OCI-LY3 (cell line): ENCODE measurements at regions not wholly inside any gene's neighbourhood (a gene's known extent, or its start where the extent isn't known, plus 50 kb on each side); places are given as distances from the start of the nearest gene placed in this dataset.

Experiments used
- H2AFZ ChIP-seq: fragments of 200-600, 300-600 bp; shearing (Covaris generic); 2 replicates; pipeline ENCODE4 v1.6.0; 2014; ENCODE audit warnings: antibody characterized with exemption, low read depth, low read length
- H3K27ac ChIP-seq: fragments of 200-600, 300-600 bp; sonication (generic); 2 replicates; pipeline ENCODE4 v1.5.1; 2014; ENCODE audit warnings: mild to moderate bottlenecking, low read length, moderate library complexity, mixed read lengths
- H3K27me3 ChIP-seq: fragments of 200-600, 300-600 bp; sonication (generic); 2 replicates; pipeline ENCODE4 v1.6.1; 2014; ENCODE audit warnings: low read depth, low read length, mixed read lengths
- H3K36me3 ChIP-seq: fragments of 200-600, 300-600 bp; sonication (generic); replicated peaks from 2 replicates; pipeline ENCODE3; 2014; ENCODE audit warnings: low read depth, low read length, mixed read lengths
- H3K4me1 ChIP-seq: fragments of 300-600, 200-600 bp; sonication (generic); 2 replicates; pipeline ENCODE4 v1.6.1; 2014; ENCODE audit warnings: low read length, mixed read lengths
- H3K4me2 ChIP-seq: fragments of 200-600, 300-600 bp; sonication (generic); 2 replicates; pipeline ENCODE4 v1.6.1; 2014; ENCODE audit warnings: low read length, mixed read lengths
- H3K4me3 ChIP-seq: fragments of 300-600, 200-600 bp; sonication (generic); 2 replicates; pipeline ENCODE4 v1.5.1; 2014; ENCODE audit warnings: antibody characterized with exemption, mild to moderate bottlenecking, low read length, moderate library complexity
- H3K79me2 ChIP-seq: fragments of 300-600, 200-600 bp; shearing (Covaris generic); 2 replicates; pipeline ENCODE4 v1.6.1; 2014; ENCODE audit warnings: mild to moderate bottlenecking, low read length, mixed read lengths
- H3K9ac ChIP-seq: fragments of 300-600, 200-600 bp; shearing (Covaris generic); 2 replicates; pipeline ENCODE4 v1.6.0; 2014; ENCODE audit warnings: mild to moderate bottlenecking, low read length, moderate library complexity
- H3K9me3 ChIP-seq: fragments of 200-600, 300-600 bp; shearing (Covaris generic); 2 replicates; pipeline ENCODE4 v1.6.1; 2014; ENCODE audit warnings: low read length, mixed read lengths; ENCODE audit not compliant: insufficient read depth
- H4K20me1 ChIP-seq: fragments of 200-600, 300-600 bp; sonication (generic); 2 replicates; pipeline ENCODE4 v1.6.1; 2016; ENCODE audit warnings: low read length, mixed read lengths; ENCODE audit not compliant: insufficient read depth
- CTCF ChIP-seq: fragments of 200-600, 300-600 bp; sonication (generic); IDR thresholded peaks from 2 replicates; pipeline ENCODE4 v1.5.1; 2014; ENCODE audit warnings: antibody characterized with exemption, low read length, low read depth
- EZH2phosphoT487 ChIP-seq: fragments of 200-600 bp; shearing (Covaris generic); IDR thresholded peaks from 2 replicates; pipeline ENCODE4 v1.6.1; 2018; ENCODE audit warnings: antibody characterized with exemption, mixed run types, low read depth

GRCh38 chr1:218642033-218642948, 297.2 kb downstream of the TGFB2 start:
- TF ChIP-seq CTCF = no peak
- TF ChIP-seq EZH2phosphoT487 = no peak
- Histone ChIP-seq H3K4me1 (no peaks in the 10 kb centered on the region), H3K4me2 (no peak overlapping the region), H3K4me3 (no peak overlapping the region), H3K9me3 (no peaks in the 10 kb centered on the region), H3K79me2 (no peaks in the 10 kb centered on the region), H3K27me3 (0 out of 2 replicates have a peak, but pooled peaks cover 4% of the 10 kb centered on the region), H4K20me1 (no peaks in the 10 kb centered on the region), H2AFZ (no peak overlapping the region), H3K9ac (no peak overlapping the region), H3K27ac (no peak overlapping the region), H3K36me3 (no peaks in the 10 kb centered on the region)

GRCh38 chr1:218643281-218643680, 298.1 kb downstream of the TGFB2 start:
- Histone ChIP-seq H3K4me1 (no peaks in the 10 kb centered on the region), H3K27me3 (0 out of 2 replicates have a peak, but pooled peaks cover 4% of the 10 kb centered on the region), H3K27ac (no peak overlapping the region), H3K4me2 (no peak overlapping the region), H3K9me3 (no peaks in the 10 kb centered on the region), H2AFZ (no peak overlapping the region), H3K4me3 (no peak overlapping the region), H3K79me2 (no peaks in the 10 kb centered on the region), H3K9ac (no peak overlapping the region), H3K36me3 (no peaks in the 10 kb centered on the region), H4K20me1 (no peaks in the 10 kb centered on the region)
- TF ChIP-seq EZH2phosphoT487 = no peak
- TF ChIP-seq CTCF = no peak

GRCh38 chr1:218643926-218644325, 298.8 kb downstream of the TGFB2 start:
- Histone ChIP-seq H3K27me3 (0 out of 2 replicates have a peak, but pooled peaks cover 4% of the 10 kb centered on the region), H3K4me1 (no peaks in the 10 kb centered on the region), H3K79me2 (no peaks in the 10 kb centered on the region), H3K4me3 (no peak overlapping the region), H3K36me3 (no peaks in the 10 kb centered on the region), H3K9ac (no peak overlapping the region), H2AFZ (no peak overlapping the region), H3K4me2 (no peak overlapping the region), H4K20me1 (no peaks in the 10 kb centered on the region), H3K9me3 (no peaks in the 10 kb centered on the region), H3K27ac (no peak overlapping the region)
- no peak for TF ChIP-seq CTCF
- no peak for TF ChIP-seq EZH2phosphoT487

- Histone ChIP-seq H3K4me2 (no peak overlapping the region), H2AFZ (no peak overlapping the region), H3K36me3 (no peaks in the 10 kb centered on the region), H3K9me3 (no peaks in the 10 kb centered on the region), H3K4me1 (no peaks in the 10 kb centered on the region), H3K27ac (no peak overlapping the region), H3K27me3 (0 out of 2 replicates have a peak, but pooled peaks cover 4% of the 10 kb centered on the region), H3K79me2 (no peaks in the 10 kb centered on the region), H3K4me3 (no peak overlapping the region), H3K9ac (no peak overlapping the region), H4K20me1 (no peaks in the 10 kb centered on the region)
- TF ChIP-seq EZH2phosphoT487 (no peak), CTCF (no peak)
These were observed 301.2 kb downstream of the TGFB2 start for GRCh38 chr1:218646288-218646687.
